ENCODE measurements at regions not wholly inside any gene's neighbourhood (a gene's known extent, or its start where the extent isn't known, plus 50 kb on each side); places are given as distances from the start of the nearest gene placed in this dataset.

GRCh38 chr1:91600431-91601337, 100.0 kb downstream of the CDC7 start:
- no peak overlapping the region for H3K4me3 ChIP-seq
- TF ChIP-seq, protein P1, sequence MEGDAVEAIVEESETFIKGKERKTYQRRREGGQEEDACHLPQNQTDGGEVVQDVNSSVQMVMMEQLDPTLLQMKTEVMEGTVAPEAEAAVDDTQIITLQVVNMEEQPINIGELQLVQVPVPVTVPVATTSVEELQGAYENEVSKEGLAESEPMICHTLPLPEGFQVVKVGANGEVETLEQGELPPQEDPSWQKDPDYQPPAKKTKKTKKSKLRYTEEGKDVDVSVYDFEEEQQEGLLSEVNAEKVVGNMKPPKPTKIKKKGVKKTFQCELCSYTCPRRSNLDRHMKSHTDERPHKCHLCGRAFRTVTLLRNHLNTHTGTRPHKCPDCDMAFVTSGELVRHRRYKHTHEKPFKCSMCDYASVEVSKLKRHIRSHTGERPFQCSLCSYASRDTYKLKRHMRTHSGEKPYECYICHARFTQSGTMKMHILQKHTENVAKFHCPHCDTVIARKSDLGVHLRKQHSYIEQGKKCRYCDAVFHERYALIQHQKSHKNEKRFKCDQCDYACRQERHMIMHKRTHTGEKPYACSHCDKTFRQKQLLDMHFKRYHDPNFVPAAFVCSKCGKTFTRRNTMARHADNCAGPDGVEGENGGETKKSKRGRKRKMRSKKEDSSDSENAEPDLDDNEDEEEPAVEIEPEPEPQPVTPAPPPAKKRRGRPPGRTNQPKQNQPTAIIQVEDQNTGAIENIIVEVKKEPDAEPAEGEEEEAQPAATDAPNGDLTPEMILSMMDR (IDR thresholded peaks at IDR 0.05; ENCODE audit: borderline replicate concordance), result no peak
- DNase-seq, result no peak
- H3K27me3 ChIP-seq (ENCODE audit: low read depth), result no peaks in the 10 kb centered on the region
- no peaks in the 10 kb centered on the region for H3K36me3 ChIP-seq
- intact Hi-C loops (cut with micrococcal nuclease), result no loop called here
- peaks cover 32% of the 10 kb centered on the region for H3K4me1 ChIP-seq
- peak overlapping the region; percentile 84 for H3K27ac ChIP-seq (replicated peaks)
- no peaks in the 10 kb centered on the region for H3K9me3 ChIP-seq (replicated peaks)

GRCh38 chr1:91601554-91602376, 101.1 kb downstream of the CDC7 start:
- H3K9me3 ChIP-seq (replicated peaks), result no peaks in the 10 kb centered on the region
- intact Hi-C loops (cut with micrococcal nuclease), result no loop called here
- no peaks in the 10 kb centered on the region for H3K36me3 ChIP-seq
- H3K27ac ChIP-seq (replicated peaks), result peak overlapping the region; percentile 84
- no peaks in the 10 kb centered on the region for H3K27me3 ChIP-seq (ENCODE audit: low read depth)
- no peak overlapping the region for H3K4me3 ChIP-seq
- TF ChIP-seq, protein P1 (IDR thresholded peaks at IDR 0.05; ENCODE audit: borderline replicate concordance), result peak; percentile 14
- peak; percentile 82 for DNase-seq
- H3K4me1 ChIP-seq, result peaks cover 32% of the 10 kb centered on the region

- Histone ChIP-seq H3K27ac (replicated peaks) (no peak overlapping the region), H3K4me1 (peaks cover 32% of the 10 kb centered on the region), H3K36me3 (no peaks in the 10 kb centered on the region), H3K4me3 (no peak overlapping the region), H3K27me3 (ENCODE audit: low read depth) (no peaks in the 10 kb centered on the region), H3K9me3 (replicated peaks) (no peaks in the 10 kb centered on the region)
- DNase-seq, result no peak
- TF ChIP-seq, protein P1 (IDR thresholded peaks at IDR 0.05; ENCODE audit: borderline replicate concordance), result no peak
- intact Hi-C loops (cut with micrococcal nuclease), result no loop called here
These were observed 102.8 kb downstream of the CDC7 start for GRCh38 chr1:91603409-91603808.

GRCh38 chr1:91604632-91605031, 104.0 kb downstream of the CDC7 start:
- H3K27ac ChIP-seq (replicated peaks), result peak overlapping the region; percentile 57
- DNase-seq, result peak; percentile 28
- intact Hi-C loops (cut with micrococcal nuclease), result no loop called here
- no peaks in the 10 kb centered on the region for H3K36me3 ChIP-seq
- no peaks in the 10 kb centered on the region for H3K27me3 ChIP-seq (ENCODE audit: low read depth)
- H3K4me1 ChIP-seq, result peaks cover 32% of the 10 kb centered on the region
- TF ChIP-seq, protein P1 (IDR thresholded peaks at IDR 0.05; ENCODE audit: borderline replicate concordance), result no peak
- H3K4me3 ChIP-seq, result no peak overlapping the region
- no peaks in the 10 kb centered on the region for H3K9me3 ChIP-seq (replicated peaks)

GRCh38 chr1:91605566-91605965, 104.9 kb downstream of the CDC7 start:
- TF ChIP-seq, protein P1 (IDR thresholded peaks at IDR 0.05; ENCODE audit: borderline replicate concordance), result no peak
- no peak overlapping the region for H3K27ac ChIP-seq (replicated peaks)
- intact Hi-C loops (cut with micrococcal nuclease), result no loop called here

More at GRCh38 chr1:91605566-91605965, 104.9 kb downstream of the CDC7 start:
- H3K36me3 ChIP-seq, result no peaks in the 10 kb centered on the region
- H3K4me3 ChIP-seq, result no peak overlapping the region
- no peaks in the 10 kb centered on the region for H3K27me3 ChIP-seq (ENCODE audit: low read depth)
- H3K4me1 ChIP-seq, result peaks cover 27% of the 10 kb centered on the region
- no peak for DNase-seq
- no peaks in the 10 kb centered on the region for H3K9me3 ChIP-seq (replicated peaks)
